ENCODE measurements at regions not wholly inside any gene's neighbourhood (a gene's known extent, or its start where the extent isn't known, plus 50 kb on each side); places are given as distances from the start of the nearest gene placed in this dataset.
A peak's percentile ranks its signal among the peaks of the same experiment; 100 is the strongest.
"Not testable (repeated sequence)": the region's sequence is repeated elsewhere in the genome, so short reads cannot be mapped to it uniquely, and the experiment has no call there.

DNA sequence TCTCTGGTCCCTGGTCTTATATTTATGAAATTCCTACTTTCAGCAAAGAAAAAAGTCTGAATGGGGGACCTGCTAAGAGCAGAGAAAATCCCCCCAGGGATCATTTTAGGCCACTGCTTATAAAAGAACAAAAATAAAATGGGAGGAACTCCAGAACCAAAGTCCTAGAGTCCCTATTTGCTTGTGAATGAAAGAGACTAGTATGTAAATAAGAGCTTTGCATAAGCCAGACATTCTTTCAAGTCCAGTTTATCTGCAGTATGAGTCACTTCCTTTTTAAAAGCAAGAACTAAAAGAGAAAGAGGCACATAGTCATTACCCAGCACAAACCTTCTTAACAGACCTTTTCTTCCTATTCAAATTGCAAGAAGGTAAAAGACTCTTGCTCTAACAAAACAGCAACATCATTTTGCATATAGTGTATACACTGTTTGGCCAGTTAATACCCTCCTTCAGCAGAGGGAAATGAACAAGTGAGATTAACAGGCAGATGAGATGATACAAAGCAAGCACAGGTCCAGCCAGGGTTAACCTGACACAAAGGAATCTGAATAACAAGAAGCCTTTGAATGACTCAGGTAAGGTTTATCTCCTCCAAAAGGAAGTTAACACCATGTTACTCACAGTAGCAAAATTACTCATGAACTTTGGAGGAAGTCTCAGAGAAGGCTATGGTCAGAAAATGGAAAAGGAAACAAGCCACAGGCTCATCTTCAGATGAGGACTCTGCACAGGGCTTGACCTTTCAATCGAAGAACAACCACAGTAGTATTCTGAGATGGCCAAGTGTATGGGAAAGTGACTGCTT lies 87.3 kb downstream of the PHLDA1 start (continued):
- no peak for TF ChIP-seq NFE2L1 (tag; IDR thresholded peaks at IDR 0.05; ENCODE audit: borderline replicate concordance, low read depth)
- TF ChIP-seq CREB1 (IDR thresholded peaks at IDR 0.05) = no peak
- TF ChIP-seq CREB1 (CRISPR knock-in tag; IDR thresholded peaks at IDR 0.05) = peak; percentile 22; the same call in 1 of the 2 replicates

GRCh38 chr12:75943730-75944096 lies 87.9 kb downstream of the PHLDA1 start:
- peak; percentile 56 for ATAC-seq
- H3K9ac ChIP-seq (ENCODE audit: insufficient read depth in 1 of 2, low read depth in 2 of 2, low read length in 2 of 2) = peak overlapping the region in 1 of 2 experiments; percentile 56; a peak in 2 of 4 replicates
- no TSS peak for BruUV-seq (replicated peaks)

DNA sequence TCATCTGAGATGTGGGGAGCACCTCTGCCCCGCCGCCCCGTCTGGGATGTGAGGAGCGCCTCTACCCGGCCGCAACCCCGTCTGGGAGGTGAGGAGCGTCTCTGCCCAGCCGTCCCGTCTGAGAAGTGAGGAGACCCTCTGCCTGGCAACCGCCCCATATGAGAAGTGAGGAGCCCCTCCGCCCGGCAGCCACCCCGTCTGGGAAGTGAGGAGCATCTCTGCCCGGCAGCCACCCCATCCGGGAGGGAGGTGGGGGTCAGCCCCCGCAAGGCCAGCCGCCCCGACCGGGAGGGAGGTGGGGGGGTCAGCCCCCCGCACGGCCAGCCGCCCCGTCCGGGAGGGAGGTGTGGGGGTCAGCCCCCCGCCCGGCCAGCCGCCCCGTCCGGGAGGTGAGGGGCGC lies 89.9 kb downstream of the PHLDA1 start:
- ATAC-seq; H2AFZ ChIP-seq (ENCODE audit: low read depth, low read length); H3K27ac ChIP-seq (ENCODE audit: extremely low read depth, low read depth, low read length); H3K9me3 ChIP-seq (replicated peaks; ENCODE audit: control insufficient read depth, insufficient read depth, low read depth, low read length); CTCF ChIA-PET (ENCODE audit: low intra/inter-chr PET ratio); H3K79me2 ChIP-seq (ENCODE audit: control insufficient read depth, insufficient read depth, low read length); intact Hi-C loops (cut with micrococcal nuclease); H3K4me3 ChIP-seq; FAIRE-seq; POLR2A ChIA-PET; H4K20me1 ChIP-seq (replicated peaks; ENCODE audit: control insufficient read depth, insufficient read depth, low read length); BruUV-seq (replicated peaks); H3K4me2 ChIP-seq (ENCODE audit: insufficient read depth, low read length); H3K9me1 ChIP-seq (ENCODE audit: control insufficient read depth, insufficient read depth, low read length); H3K9ac ChIP-seq (ENCODE audit: insufficient read depth in 1 of 2, low read depth in 2 of 2, low read length in 2 of 2); DNase-seq (ENCODE audit: extremely low read depth in 1 of 4, low spot score in 3 of 4); H3K36me3 ChIP-seq (ENCODE audit: control insufficient read depth, insufficient read depth, low read length); in situ Hi-C loops (cut with MboI); H3K27me3 ChIP-seq (ENCODE audit: control insufficient read depth in 2 of 2, insufficient read depth in 2 of 2, low read length in 2 of 2): not testable (repeated sequence)
- peaks cover 0 to 49% of the 10 kb centered on the region in 2 experiments; a peak in 3 of 5 replicates for H3K4me1 ChIP-seq (replicated peaks in 1 of 2; ENCODE audit: control insufficient read depth in 2 of 2, insufficient read depth in 2 of 2, low read length in 2 of 2)
- WGBS (ENCODE audit: insufficient coverage, low coverage, missing lambda C conversion rate) = no CpG with 5 or more reads among the region's 31 CpGs

More at GRCh38 chr12:75943730-75944096, 87.9 kb downstream of the PHLDA1 start:
- Histone ChIP-seq H3K79me2 (ENCODE audit: control insufficient read depth, insufficient read depth, low read length) (no peaks in the 10 kb centered on the region), H3K4me3 (no peak overlapping the region), H3K4me1 (replicated peaks in 1 of 2; ENCODE audit: control insufficient read depth in 2 of 2, insufficient read depth in 2 of 2, low read length in 2 of 2) (peaks cover 0 to 29% of the 10 kb centered on the region in 2 experiments; a peak in 2 of 5 replicates), H3K9me1 (ENCODE audit: control insufficient read depth, insufficient read depth, low read length) (no peaks in the 10 kb centered on the region), H4K20me1 (replicated peaks; ENCODE audit: control insufficient read depth, insufficient read depth, low read length) (no peaks in the 10 kb centered on the region), H3K9me3 (replicated peaks; ENCODE audit: control insufficient read depth, insufficient read depth, low read depth, low read length) (no peaks in the 10 kb centered on the region), H3K4me2 (ENCODE audit: insufficient read depth, low read length) (peak overlapping the region; percentile 38; the same call in 1 of the 2 replicates), H3K27ac (ENCODE audit: extremely low read depth, low read depth, low read length) (peak overlapping the region; percentile 90), H3K27me3 (ENCODE audit: control insufficient read depth in 2 of 2, insufficient read depth in 2 of 2, low read length in 2 of 2) (no peaks in the 10 kb centered on the region), H3K36me3 (ENCODE audit: control insufficient read depth, insufficient read depth, low read length) (no peaks in the 10 kb centered on the region), H2AFZ (ENCODE audit: low read depth, low read length) (peak overlapping the region; percentile 89)
- in situ Hi-C loops (cut with MboI) = no loop called here
- intact Hi-C loops (cut with micrococcal nuclease) = no loop called here
- DNase-seq (ENCODE audit: extremely low read depth in 1 of 4, low spot score in 3 of 4) = no peak
- FAIRE-seq = peak; percentile 6
- POLR2A ChIA-PET = interaction anchor here (0.9 to 1.6 kb wide), 2 partner anchors 9 to 19 kb away, joined by 3 to 5 read pairs; no protein-coding TSS in a partner anchor
- TF ChIP-seq NFRKB (IDR thresholded peaks at IDR 0.05; ENCODE audit: low read depth) (peak; percentile 40; the same call in 1 of the 2 replicates), PCBP2 (IDR thresholded peaks at IDR 0.05; ENCODE audit: low read depth, low read length, poor library complexity, severe bottlenecking) (no peak)
- WGBS (ENCODE audit: insufficient coverage, low coverage, missing lambda C conversion rate) = 36% methylated on average over 1 of the region's 1 CpG
- CTCF ChIA-PET (ENCODE audit: low intra/inter-chr PET ratio) = no interaction called here
